Upper lobe of left lung (tissue), 6 donors: ENCODE measurements at regions not wholly inside any gene's neighbourhood (a gene's known extent, or its start where the extent isn't known, plus 50 kb on each side); places are given as distances from the start of the nearest gene placed in this dataset.

Experiments used
- ATAC-seq, 2 donors: fragments of 200-7000 bp; cut with Tn5 transposase; one replicate each; pipeline ENCODE4 v1.9.1; 2022; ENCODE audit warnings: mild to moderate bottlenecking in 2 of 2, moderate library complexity in 2 of 2; ENCODE audit not compliant: low FRiP score in 2 of 2
- DNase-seq, 2 donors: peaks; one replicate each; pipeline ENCODE4 v3.0.0-alpha.2; 2019 to 2020
- H3K27ac ChIP-seq, 4 donors: fragments of 200-600 bp; sonication (generic); one replicate each; pipeline ENCODE4 v1.5.1; 2016 to 2019
- H3K27me3 ChIP-seq, 4 donors: fragments of 200-600 bp; sonication (generic); one replicate each; pipeline ENCODE4 v1.5.1; 2017 to 2019
- H3K36me3 ChIP-seq, 4 donors: fragments of 200-600 bp; sonication (generic); one replicate each; pipeline ENCODE4 v1.5.1; 2016 to 2019
- H3K4me1 ChIP-seq, 4 donors: fragments of 200-600 bp; sonication (generic); one replicate each; pipeline ENCODE4 v1.5.1; 2018 to 2019
- H3K4me3 ChIP-seq, 4 donors: fragments of 200-600 bp; sonication (generic); one replicate each; pipeline ENCODE4 v1.5.1; 2017 to 2019; ENCODE audit warnings: mild to moderate bottlenecking in 2 of 4, moderate library complexity in 1 of 4
- H3K9me3 ChIP-seq, 4 donors: fragments of 200-600 bp; sonication (generic); one replicate each; pipeline ENCODE4 v1.5.1; 2018 to 2019
- EP300 ChIP-seq, 4 donors: sonication (generic); formaldehyde crosslinking; IDR thresholded peaks; one replicate each; pipeline ENCODE4 v1.5.1; 2017; ENCODE audit warnings: antibody characterized with exemption in 4 of 4, control low read depth in 2 of 4
- POLR2A ChIP-seq, 4 donors: fragments of 450-650 bp; IDR thresholded peaks; one replicate each; pipeline ENCODE4 v1.5.1; 2016 to 2017; ENCODE audit warnings: antibody characterized with exemption in 4 of 4, mild to moderate bottlenecking in 2 of 4
- POLR2AphosphoS5 ChIP-seq, 2 donors: sonication (generic); formaldehyde crosslinking; IDR thresholded peaks; one replicate each; pipeline ENCODE4 v1.5.1; 2017; ENCODE audit warnings: antibody characterized with exemption in 2 of 2
- WGBS, 2 donors: methylation state at CpG; one replicate each; pipeline ENCODE4 v1.1.5; 2017 to 2018; 5-methylcytosine and 5-hydroxymethylcytosine counted together
- TF ChIP-seq, protein P1 (sequence below), 6 experiments: fragments of 450-650 bp in 4 of 6; fragments of 200-600 bp in 2 of 6; sonication (generic) in 2 of 6; IDR thresholded peaks; one replicate each; pipeline ENCODE4 v1.5.1; 2016 to 2019; ENCODE audit warnings: antibody characterized with exemption in 6 of 6
- donor health status: DM: no; HTN: no; CAD: no; lungs with moderate emphysema.
- donor health status: DM: no; HTN: yes; CAD: no; lungs with severe emphysema.

DNA sequence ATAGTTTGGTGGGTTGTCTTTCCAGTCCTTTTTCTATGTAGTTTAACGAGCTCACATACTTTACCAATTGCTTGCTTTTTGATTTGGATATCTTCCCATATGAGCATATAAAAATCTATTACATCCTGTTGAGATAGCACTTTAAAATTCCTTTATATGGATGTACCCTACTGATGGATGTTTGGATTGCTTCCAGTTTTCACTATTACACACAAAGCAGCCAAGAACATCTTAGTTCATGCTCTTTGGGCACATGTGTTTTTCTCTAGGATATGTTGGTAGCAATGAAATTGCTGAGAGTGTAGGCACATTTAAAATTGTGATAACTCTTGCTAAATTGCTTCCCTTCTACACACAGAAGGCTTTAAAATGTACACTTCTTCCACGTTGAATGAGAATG, 56.1 kb upstream of the NTRK2 start:
- ATAC-seq, result no peak
- TF ChIP-seq POLR2AphosphoS5 (IDR thresholded peaks at IDR 0.05) (no peak), POLR2A (IDR thresholded peaks at IDR 0.05) (no peak)
- TF ChIP-seq, protein P1, sequence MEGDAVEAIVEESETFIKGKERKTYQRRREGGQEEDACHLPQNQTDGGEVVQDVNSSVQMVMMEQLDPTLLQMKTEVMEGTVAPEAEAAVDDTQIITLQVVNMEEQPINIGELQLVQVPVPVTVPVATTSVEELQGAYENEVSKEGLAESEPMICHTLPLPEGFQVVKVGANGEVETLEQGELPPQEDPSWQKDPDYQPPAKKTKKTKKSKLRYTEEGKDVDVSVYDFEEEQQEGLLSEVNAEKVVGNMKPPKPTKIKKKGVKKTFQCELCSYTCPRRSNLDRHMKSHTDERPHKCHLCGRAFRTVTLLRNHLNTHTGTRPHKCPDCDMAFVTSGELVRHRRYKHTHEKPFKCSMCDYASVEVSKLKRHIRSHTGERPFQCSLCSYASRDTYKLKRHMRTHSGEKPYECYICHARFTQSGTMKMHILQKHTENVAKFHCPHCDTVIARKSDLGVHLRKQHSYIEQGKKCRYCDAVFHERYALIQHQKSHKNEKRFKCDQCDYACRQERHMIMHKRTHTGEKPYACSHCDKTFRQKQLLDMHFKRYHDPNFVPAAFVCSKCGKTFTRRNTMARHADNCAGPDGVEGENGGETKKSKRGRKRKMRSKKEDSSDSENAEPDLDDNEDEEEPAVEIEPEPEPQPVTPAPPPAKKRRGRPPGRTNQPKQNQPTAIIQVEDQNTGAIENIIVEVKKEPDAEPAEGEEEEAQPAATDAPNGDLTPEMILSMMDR (IDR thresholded peaks at IDR 0.05), result no peak
- no peaks in the 10 kb centered on the region for H3K36me3 ChIP-seq
- no peaks in the 10 kb centered on the region for H3K9me3 ChIP-seq
- no peak overlapping the region for H3K4me3 ChIP-seq
- WGBS, 2 donors, result 75 to 84% methylated on average over 2 of the region's 2 CpGs
- no peaks in the 10 kb centered on the region for H3K4me1 ChIP-seq
- no peak for DNase-seq
- no peaks in the 10 kb centered on the region for H3K27me3 ChIP-seq
- no peak overlapping the region for H3K27ac ChIP-seq

DNA sequence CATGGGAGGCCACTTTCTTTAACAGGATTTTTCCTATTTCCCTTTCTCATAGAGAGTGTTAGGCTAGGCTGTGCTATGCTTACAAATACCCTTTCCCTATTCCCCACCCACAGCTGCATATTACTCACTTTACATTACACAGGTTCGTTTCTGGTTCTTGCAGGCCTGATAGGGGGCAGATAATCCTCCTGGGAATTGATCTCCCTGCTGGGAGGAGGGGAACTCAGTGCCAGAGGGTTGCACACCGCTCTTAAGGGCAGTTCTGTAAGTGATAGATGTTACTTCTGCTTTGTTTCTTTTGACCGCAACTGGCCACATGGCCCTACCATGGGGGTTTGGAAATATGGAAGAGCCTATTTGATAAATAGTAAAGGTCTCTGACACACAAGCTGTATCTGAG, 54.0 kb upstream of the NTRK2 start:
- Histone ChIP-seq H3K36me3 (no peaks in the 10 kb centered on the region), H3K27me3 (no peaks in the 10 kb centered on the region), H3K27ac (no peak overlapping the region), H3K4me1 (no peaks in the 10 kb centered on the region), H3K9me3 (no peaks in the 10 kb centered on the region), H3K4me3 (no peak overlapping the region)
- no peak for ATAC-seq
- TF ChIP-seq POLR2A (IDR thresholded peaks at IDR 0.05) (no peak), POLR2AphosphoS5 (IDR thresholded peaks at IDR 0.05) (no peak), EP300 (IDR thresholded peaks at IDR 0.05) (no peak)
- TF ChIP-seq, protein P1 (IDR thresholded peaks at IDR 0.05), result no peak
- DNase-seq, result no peak
- 64 to 69% methylated on average over 3 of the region's 3 CpGs for WGBS, 2 donors

DNA sequence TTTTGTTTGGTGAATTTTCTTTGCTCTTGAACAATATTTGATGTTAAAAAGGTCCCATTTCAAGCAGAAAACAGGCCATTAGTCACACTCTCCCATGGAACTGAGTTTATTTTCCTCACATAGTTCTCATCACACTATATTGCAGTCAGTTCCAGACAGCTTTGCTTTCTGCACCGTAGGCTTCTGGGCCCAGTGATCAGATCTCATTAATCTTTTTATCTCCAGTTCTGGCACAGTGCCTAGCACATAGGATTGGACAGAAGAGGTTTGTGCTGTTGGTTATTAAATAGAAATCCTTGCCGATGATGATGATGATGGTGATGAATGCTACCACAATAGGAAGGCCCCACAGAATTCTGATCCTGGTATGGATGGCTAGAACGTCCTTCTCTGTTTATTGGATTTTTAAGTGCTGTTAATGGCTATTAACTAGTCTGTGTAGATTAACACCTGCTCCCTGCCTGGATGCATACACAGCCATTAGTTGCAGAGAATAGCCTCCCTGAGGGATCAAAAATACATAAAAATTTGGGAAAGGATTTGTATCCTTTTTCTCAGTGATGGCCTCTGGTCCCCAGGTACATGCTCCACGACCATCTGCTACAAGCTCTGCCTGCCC, 52.0 kb upstream of the NTRK2 start:
- H3K4me1 ChIP-seq, result no peaks in the 10 kb centered on the region
- TF ChIP-seq POLR2A (IDR thresholded peaks at IDR 0.05) (no peak), POLR2AphosphoS5 (IDR thresholded peaks at IDR 0.05) (no peak), EP300 (IDR thresholded peaks at IDR 0.05) (no peak)
- TF ChIP-seq, protein P1 (IDR thresholded peaks at IDR 0.05), result no peak
- H3K36me3 ChIP-seq, result no peaks in the 10 kb centered on the region
- WGBS, 2 donors, result 67 to 70% methylated on average over 4 of the region's 4 CpGs
- H3K27me3 ChIP-seq, result no peaks in the 10 kb centered on the region
- H3K9me3 ChIP-seq, result no peaks in the 10 kb centered on the region
- H3K27ac ChIP-seq, result no peak overlapping the region
- no peak for DNase-seq
- no peak overlapping the region for H3K4me3 ChIP-seq
- no peak for ATAC-seq
